GM12891 (cell line): ENCODE measurements at regions not wholly inside any gene's neighbourhood (a gene's known extent, or its start where the extent isn't known, plus 50 kb on each side); places are given as distances from the start of the nearest gene placed in this dataset.

Experiments used
- PAX5 ChIP-seq: IDR thresholded peaks from 2 replicates; pipeline ENCODE4 v1.6.1; 2011; ENCODE audit warnings: low read length, moderate library complexity, mild to moderate bottlenecking; ENCODE audit not compliant: insufficient read depth, severe bottlenecking
- POLR2A ChIP-seq: IDR thresholded peaks from 2 replicates; pipeline ENCODE4 v1.6.1; 2011; ENCODE audit warnings: low read depth, low read length, control low read depth
- POLR2AphosphoS5 ChIP-seq: IDR thresholded peaks from 2 replicates; pipeline ENCODE4 v1.6.1; 2011; ENCODE audit warnings: low read depth, low read length, control low read depth
- POU2F2 ChIP-seq: IDR thresholded peaks from 2 replicates; pipeline ENCODE4 v1.6.1; 2011; ENCODE audit warnings: low read depth, mild to moderate bottlenecking, control low read depth, low read length, moderate library complexity
- SPI1 ChIP-seq: IDR thresholded peaks from 2 replicates; pipeline ENCODE4 v1.6.1; 2011; ENCODE audit warnings: low read depth, low read length, control low read depth
- TAF1 ChIP-seq: IDR thresholded peaks from 2 replicates; pipeline ENCODE4 v1.6.1; 2011; ENCODE audit warnings: low read depth, low read length, control low read depth

GRCh38 chr13:99058527-99059495, 80.9 kb upstream of the DOCK9 start:
- TF ChIP-seq POLR2AphosphoS5: no peak
- no peak for TF ChIP-seq POLR2A
- TF ChIP-seq TAF1: no peak
- TF ChIP-seq SPI1: no peak
- TF ChIP-seq POU2F2: no peak
- TF ChIP-seq PAX5: no peak
